OCI-LY7 (cell line): ENCODE measurements at regions not wholly inside any gene's neighbourhood (a gene's known extent, or its start where the extent isn't known, plus 50 kb on each side); places are given as distances from the start of the nearest gene placed in this dataset.

Experiments used
- BruUV-seq: library from RNA; stranded (reverse); fragments of 400-500 nt; replicated peaks from 2 replicates; lab custom pipeline; 2021; lab: Mats Ljungman, UMichigan
- CTCF ChIA-PET: fragments of 300-600 bp; sonication (Branson Sonifier 250); formaldehyde crosslinking; loops from one replicate; lab custom pipeline; 2022; ENCODE audit warnings: antibody characterized with exemption; ENCODE audit not compliant: unreplicated experiment; lab: Charles Lee
- POLR2A ChIA-PET: fragments of 300-600 bp; sonication (Branson Sonifier 250); formaldehyde crosslinking; loops from one replicate; lab custom pipeline; 2022; ENCODE audit warnings: antibody characterized with exemption; lab: Charles Lee
- DNase-seq: peaks from one replicate; pipeline ENCODE4 v3.0.0-alpha.2; 2015; ENCODE audit warnings: low spot score
- H2AFZ ChIP-seq: fragments of 200-600 bp; sonication (generic), shearing (Covaris generic); 2 replicates; pipeline ENCODE4 v1.6.1; 2014; ENCODE audit warnings: mild to moderate bottlenecking, antibody characterized with exemption, low read length, moderate library complexity
- H3K27ac ChIP-seq: fragments of 200-600 bp; sonication (generic); 2 replicates; pipeline ENCODE4 v1.5.1; 2014; ENCODE audit warnings: mixed run types, low read depth, mild to moderate bottlenecking, moderate library complexity, low read length, inconsistent platforms; ENCODE audit not compliant: poor library complexity, severe bottlenecking
- H3K36me3 ChIP-seq: fragments of 200-600 bp; sonication (generic); 2 replicates; pipeline ENCODE4 v1.6.1; 2014; ENCODE audit warnings: mild to moderate bottlenecking, antibody characterized with exemption, low read length, moderate library complexity, mixed read lengths; ENCODE audit not compliant: insufficient read depth
- H3K4me1 ChIP-seq: fragments of 200-600 bp; sonication (generic); 2 replicates; pipeline ENCODE4 v1.5.1; 2014; ENCODE audit warnings: mild to moderate bottlenecking, low read length; ENCODE audit not compliant: insufficient read depth, poor library complexity, severe bottlenecking
- H3K4me2 ChIP-seq: fragments of 200-600 bp; sonication (generic); 2 replicates; pipeline ENCODE4 v1.6.1; 2014; ENCODE audit warnings: mild to moderate bottlenecking, low read length
- H3K4me3 ChIP-seq: fragments of 200-600 bp; sonication (generic); 2 replicates; pipeline ENCODE4 v1.5.1; 2014; ENCODE audit warnings: mild to moderate bottlenecking, low read depth, low read length; ENCODE audit not compliant: poor library complexity, severe bottlenecking
- H3K79me2 ChIP-seq: fragments of 200-600 bp; sonication (generic); 2 replicates; pipeline ENCODE4 v1.6.1; 2016; ENCODE audit warnings: low read depth, mild to moderate bottlenecking, low read length, moderate library complexity, mixed read lengths; ENCODE audit not compliant: insufficient read depth
- H3K9me2 ChIP-seq: fragments of 200-600 bp; sonication (generic); 2 replicates; pipeline ENCODE4 v1.6.1; 2016; ENCODE audit warnings: mild to moderate bottlenecking, low read length, mixed read lengths; ENCODE audit not compliant: insufficient read depth
- H3K9me3 ChIP-seq: fragments of 200-600 bp; sonication (generic); 2 replicates; pipeline ENCODE4 v1.6.1; 2014; ENCODE audit warnings: mild to moderate bottlenecking, mixed run types, low read length, mixed read lengths
- H4K20me1 ChIP-seq: fragments of 200-600 bp; sonication (generic); 2 replicates; pipeline ENCODE4 v1.6.1; 2014; ENCODE audit warnings: mild to moderate bottlenecking, antibody characterized with exemption, low read length, moderate library complexity, mixed read lengths; ENCODE audit not compliant: insufficient read depth
- CTCF ChIP-seq: fragments of 200-600 bp; sonication (generic); conservative IDR thresholded peaks from 2 replicates; pipeline ENCODE4 v1.5.1; 2014; ENCODE audit warnings: mild to moderate bottlenecking, antibody characterized with exemption, low read length, moderate library complexity, mixed read lengths
- EZH2phosphoT487 ChIP-seq: fragments of 200-600 bp; sonication (generic); IDR thresholded peaks from 2 replicates; pipeline ENCODE4 v1.6.1; 2018; ENCODE audit warnings: low read depth, borderline replicate concordance, mild to moderate bottlenecking, mixed run types, antibody characterized with exemption, low read length, moderate library complexity, mixed read lengths
- intact Hi-C: fragments of 100-400 bp; cut with micrococcal nuclease; formaldehyde crosslinking; loops from one replicate; pipeline ENCODE4 v1.10.0; 2022; ENCODE audit not compliant: unreplicated experiment

GRCh38 chr2:173693044-173693589 is 272.1 kb downstream of the SP3 start:
- Histone ChIP-seq H3K9me3 (no peaks in the 10 kb centered on the region), H3K79me2 (no peaks in the 10 kb centered on the region), H4K20me1 (no peaks in the 10 kb centered on the region), H3K36me3 (no peaks in the 10 kb centered on the region), H3K9me2 (no peaks in the 10 kb centered on the region), H3K4me3 (no peak overlapping the region), H3K27ac (no peak overlapping the region), H3K4me1 (no peaks in the 10 kb centered on the region), H2AFZ (no peak overlapping the region), H3K4me2 (no peak overlapping the region)
- ChIA-PET CTCF (no interaction called here), POLR2A (interaction anchor here (1.1 kb wide), 1 partner anchor 13 kb away, joined by 6 read pairs; no protein-coding TSS in a partner anchor)
- BruUV-seq, result no TSS peak
- TF ChIP-seq CTCF, result no peak
- no peak for TF ChIP-seq EZH2phosphoT487
- intact Hi-C loops, result no loop called here
- no peak for DNase-seq

DNA sequence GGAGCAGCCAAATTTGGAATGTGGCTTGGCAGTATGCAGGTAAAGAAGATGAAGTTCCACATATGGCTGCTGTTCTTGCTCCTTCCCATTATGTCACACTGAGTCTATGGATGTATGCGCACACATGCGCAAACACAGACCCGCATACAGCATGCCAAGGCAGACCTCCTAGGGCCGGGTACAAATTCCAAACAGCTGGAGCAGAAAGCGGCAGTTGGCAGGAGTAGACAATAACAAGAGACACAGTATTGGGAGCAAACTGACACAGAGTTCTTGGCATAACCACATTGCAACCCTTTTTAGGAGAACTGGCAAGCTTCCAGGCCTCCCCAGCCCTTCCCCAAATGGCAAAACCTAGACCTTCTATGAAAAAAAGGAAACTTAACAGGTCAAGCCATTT is 268.9 kb downstream of the SP3 start:
- Histone ChIP-seq H3K79me2 (no peaks in the 10 kb centered on the region), H3K9me2 (no peaks in the 10 kb centered on the region), H3K4me2 (no peak overlapping the region), H3K4me1 (no peaks in the 10 kb centered on the region), H3K27ac (no peak overlapping the region), H4K20me1 (no peaks in the 10 kb centered on the region), H3K36me3 (no peaks in the 10 kb centered on the region), H3K9me3 (no peaks in the 10 kb centered on the region), H2AFZ (no peak overlapping the region), H3K4me3 (no peak overlapping the region)
- CTCF ChIA-PET, result interaction anchor here (0.6 kb wide), 1 partner anchor 450 kb away, joined by 3 read pairs; no protein-coding TSS in a partner anchor
- no peak for TF ChIP-seq EZH2phosphoT487
- TF ChIP-seq CTCF, result no peak
- POLR2A ChIA-PET, result no interaction called here
- intact Hi-C loops, result no loop called here
- no TSS peak for BruUV-seq
- DNase-seq, result no peak

GRCh38 chr2:173697929-173698328 is 267.2 kb downstream of the SP3 start:
- Histone ChIP-seq H3K9me3 (no peaks in the 10 kb centered on the region), H2AFZ (no peak overlapping the region), H4K20me1 (no peaks in the 10 kb centered on the region), H3K4me3 (no peak overlapping the region), H3K36me3 (no peaks in the 10 kb centered on the region), H3K27ac (no peak overlapping the region), H3K9me2 (no peaks in the 10 kb centered on the region), H3K4me2 (no peak overlapping the region), H3K4me1 (no peaks in the 10 kb centered on the region), H3K79me2 (no peaks in the 10 kb centered on the region)
- intact Hi-C loops, result no loop called here
- ChIA-PET POLR2A (no interaction called here), CTCF (no interaction called here)
- TF ChIP-seq CTCF (no peak), EZH2phosphoT487 (no peak)
- no peak for DNase-seq
- BruUV-seq, result no TSS peak
